ENCODE measurements at regions not wholly inside any gene's neighbourhood (a gene's known extent, or its start where the extent isn't known, plus 50 kb on each side); places are given as distances from the start of the nearest gene placed in this dataset.

DNA sequence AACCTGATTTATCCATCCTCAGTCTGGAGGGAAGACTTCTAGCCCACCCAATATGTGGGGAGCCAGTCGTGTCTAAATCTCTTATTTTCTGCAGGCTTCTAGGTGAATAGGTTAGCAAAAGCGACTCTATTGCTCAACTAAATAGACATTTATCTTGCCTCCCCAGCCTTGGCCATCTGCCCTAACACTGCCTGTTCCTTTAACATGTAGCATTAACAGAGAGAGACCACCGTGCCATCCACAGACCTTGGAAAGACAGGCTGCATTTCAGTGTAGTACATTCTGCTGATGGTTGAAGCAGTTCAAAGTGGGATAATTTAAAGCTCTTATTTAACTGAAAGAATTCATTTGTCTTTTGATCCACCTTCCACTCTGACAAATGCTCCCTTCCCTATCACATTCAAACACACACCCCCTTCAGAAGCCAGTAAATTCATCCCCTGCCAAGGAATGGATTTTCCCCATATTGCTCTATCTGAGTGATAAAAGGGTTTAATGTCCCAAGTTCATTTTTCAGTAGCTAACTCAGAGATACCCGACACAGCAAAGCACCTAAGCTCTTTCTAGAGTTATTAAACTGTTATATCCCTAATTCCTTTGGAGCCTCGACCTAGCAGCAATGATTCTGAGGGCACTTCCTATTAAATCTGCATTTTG is 58.1 kb upstream of the COX10 start:
- H3K36me3 Mint-ChIP-seq: no peaks in the 10 kb centered on the region
- H3K9me3 Mint-ChIP-seq: peaks cover 0 to 5% of the 10 kb centered on the region in 2 donors
- no peak overlapping the region for H3K27ac Mint-ChIP-seq
- ATAC-seq (no peak), DNase-seq (ENCODE audit: low spot score in 2 of 2) (no peak)

DNA sequence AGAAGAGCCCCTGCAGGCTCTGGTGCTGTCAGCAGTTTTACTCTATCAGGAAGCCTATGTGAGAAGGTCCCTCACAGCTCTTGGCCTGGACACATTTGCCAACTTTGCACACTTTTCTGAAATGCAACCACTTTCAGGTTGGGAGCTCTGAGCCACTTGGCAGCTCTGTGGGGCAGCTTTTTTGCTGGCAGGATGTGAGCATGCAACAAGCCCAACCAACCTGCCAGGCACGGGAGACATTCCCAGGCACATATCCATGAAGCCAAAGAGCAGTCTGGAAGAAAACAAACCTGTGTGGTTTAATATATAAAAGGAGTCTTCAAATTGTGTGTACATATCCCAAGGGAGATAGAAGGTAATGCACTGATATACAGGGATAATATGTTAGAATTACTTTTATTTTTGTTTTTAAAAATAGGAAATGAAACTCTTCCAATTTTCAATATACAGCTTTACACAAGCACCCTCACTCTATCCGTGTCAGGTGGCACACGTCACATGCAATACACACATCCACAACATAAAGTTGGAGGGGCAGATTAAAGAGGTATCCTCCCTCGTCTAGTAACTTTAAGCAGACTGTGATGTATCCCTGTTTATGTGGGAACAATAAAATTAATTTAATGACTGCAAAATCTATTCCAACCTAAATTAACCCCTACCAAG is 57.4 kb upstream of the COX10 start:
- no peak for ATAC-seq
- Mint-ChIP-seq H3K9me3 (peaks cover 0 to 5% of the 10 kb centered on the region in 2 donors), H3K36me3 (no peaks in the 10 kb centered on the region), H3K27ac (no peak overlapping the region)
- no peak for DNase-seq (ENCODE audit: low spot score in 2 of 2)

DNA sequence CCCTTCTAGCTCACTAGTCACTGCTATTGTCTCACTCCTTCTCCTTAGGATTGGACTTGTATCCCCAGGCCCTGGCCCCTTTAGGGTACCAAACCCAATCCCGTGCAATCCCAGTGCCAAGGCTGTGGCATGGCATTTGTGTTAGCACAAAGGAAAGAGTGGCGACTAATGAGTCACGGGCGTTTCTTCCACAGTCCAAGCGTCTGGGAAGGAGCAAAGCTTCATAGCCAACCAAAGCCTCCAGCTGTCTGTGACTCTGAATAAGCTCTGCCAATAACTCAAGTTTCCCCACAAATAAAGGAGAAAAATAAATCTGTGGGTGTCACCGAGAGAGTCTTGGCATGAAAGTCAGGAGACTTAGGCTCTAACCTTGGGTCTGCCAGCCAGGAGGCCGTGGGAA is 54.6 kb upstream of the COX10 start:
- H3K36me3 Mint-ChIP-seq: no peaks in the 10 kb centered on the region
- no peaks in the 10 kb centered on the region for H3K9me3 Mint-ChIP-seq
- no peak overlapping the region for H3K27ac Mint-ChIP-seq
- DNase-seq (ENCODE audit: low spot score in 2 of 2) (no peak), ATAC-seq (no peak)

DNA sequence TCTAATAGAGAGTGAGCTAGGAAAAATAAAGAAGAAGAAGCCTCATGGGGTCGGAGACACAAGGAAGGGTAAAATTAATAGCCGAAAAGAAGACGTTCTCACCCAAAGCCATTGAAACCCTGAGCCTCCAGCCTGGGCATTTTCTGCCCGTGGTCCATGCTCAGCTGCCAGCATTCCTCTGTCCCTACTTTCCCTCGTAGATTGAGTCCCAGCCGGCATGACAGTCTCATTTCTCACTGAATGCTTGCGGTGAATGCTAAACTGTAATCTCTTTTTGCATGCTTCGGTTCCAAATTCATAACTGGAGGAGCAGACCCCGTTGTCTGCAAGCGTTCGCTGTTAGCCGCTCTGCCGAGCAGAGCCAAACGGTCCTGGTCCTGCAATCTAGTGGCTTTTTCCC is 54.0 kb upstream of the COX10 start:
- DNase-seq (ENCODE audit: low spot score in 2 of 2): no peak
- Mint-ChIP-seq H3K36me3 (no peaks in the 10 kb centered on the region), H3K9me3 (no peaks in the 10 kb centered on the region), H3K27ac (no peak overlapping the region)
- ATAC-seq: no peak

- no peak for DNase-seq (ENCODE audit: low spot score in 2 of 2)
- no peaks in the 10 kb centered on the region for H3K9me3 Mint-ChIP-seq
- H3K36me3 Mint-ChIP-seq: no peaks in the 10 kb centered on the region
- no peak overlapping the region for H3K27ac Mint-ChIP-seq
- ATAC-seq: no peak
Measured at GRCh38 chr17:14016858-14017257, 52.4 kb upstream of the COX10 start.

DNA sequence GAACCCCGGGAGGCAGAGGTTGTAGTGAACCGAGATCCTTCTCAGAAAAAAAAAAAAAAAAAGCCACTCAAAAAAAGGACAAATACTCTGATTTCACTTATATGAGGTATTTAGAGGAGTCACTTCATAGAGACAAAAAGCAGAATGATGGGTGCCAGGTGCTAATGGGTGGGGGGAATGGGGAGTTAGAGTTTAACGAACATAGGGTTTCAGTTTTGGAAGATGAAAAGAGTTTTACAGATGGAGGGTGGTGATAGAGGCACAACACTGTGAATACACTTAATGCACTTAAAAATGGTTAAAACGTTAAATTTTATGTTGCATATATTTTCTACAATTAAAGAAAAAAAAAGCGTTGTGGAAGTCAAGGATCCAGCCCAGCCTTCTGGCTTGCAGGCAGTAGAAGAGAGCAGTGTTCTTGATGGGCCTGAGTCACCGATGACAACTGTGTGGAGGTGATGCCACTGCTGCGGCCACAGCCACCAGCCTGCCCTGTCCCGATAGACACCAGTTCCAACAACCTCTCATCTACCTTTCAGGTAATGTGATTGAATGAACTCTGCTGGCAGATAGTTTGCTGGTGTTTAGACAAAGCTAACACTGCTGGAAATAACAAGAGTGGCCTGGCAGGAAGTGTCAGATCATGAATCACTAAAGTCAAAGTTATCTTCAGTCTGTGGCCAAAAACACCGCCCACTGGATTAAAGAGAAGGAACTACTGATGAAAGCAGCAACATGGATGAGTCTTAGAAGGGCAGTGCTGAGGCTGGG is 49.9 kb upstream of the COX10 start:
- DNase-seq (ENCODE audit: low spot score in 2 of 2) (peak in 1 of 2 donors; percentile 4), ATAC-seq (peak; percentile 53 to 83)
- Mint-ChIP-seq H3K9me3 (no peaks in the 10 kb centered on the region), H3K27ac (peak overlapping the region; percentile 44 to 63), H3K36me3 (no peaks in the 10 kb centered on the region)

All from activated naive CD4-positive, alpha-beta T cell treated with anti-CD3 and anti-CD28 coated beads, Interleukin-2, amount 50 U/mL, for 72 hours (primary cell).